Right ventricle myocardium superior (tissue), 1 donor: ENCODE measurements at regions not wholly inside any gene's neighbourhood (a gene's known extent, or its start where the extent isn't known, plus 50 kb on each side); places are given as distances from the start of the nearest gene placed in this dataset.
"Not testable (repeated sequence)": the region's sequence is repeated elsewhere in the genome, so short reads cannot be mapped to it uniquely, and the experiment has no call there.

Experiments
- ATAC-seq: fragments of 200-7000 bp; cut with Tn5 transposase; one replicate; pipeline ENCODE4 v1.9.1; 2020; ENCODE audit warnings: mild to moderate bottlenecking; ENCODE audit not compliant: poor library complexity
- DNase-seq: peaks from one replicate; pipeline ENCODE4 v3.0.0-alpha.2; 2020
- intact Hi-C: fragments of 100-400 bp; cut with DNase I; formaldehyde crosslinking; loops from one replicate; pipeline ENCODE4 v1.11.2; 2022
- donor health status: DM: no; HTN: yes; CAD: no; lungs with severe emphysema.

- DNase-seq, intact Hi-C loops, ATAC-seq: not testable (repeated sequence)
Observed at GRCh38 chr4:9110700-9111099, 59.5 kb upstream of the FAM90A26 start.

DNA sequence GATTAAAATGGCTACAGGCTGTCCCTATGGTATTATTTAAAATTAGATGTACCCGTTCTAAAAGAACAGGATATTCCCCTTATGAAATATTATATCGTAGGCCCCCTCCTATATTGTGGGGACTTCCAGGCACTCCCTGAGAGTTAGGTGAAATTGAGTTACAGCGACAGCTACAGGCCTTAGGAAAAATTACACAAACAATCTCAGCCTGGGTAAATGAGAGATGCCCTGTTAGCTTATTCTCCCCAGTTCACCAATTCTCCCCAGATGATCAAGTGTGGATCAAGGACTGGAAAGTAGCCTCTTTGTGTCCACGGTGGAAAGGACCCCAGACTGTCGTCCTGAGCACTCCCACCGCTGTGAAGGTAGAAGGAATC, 67.1 kb upstream of the FAM90A26 start:
- intact Hi-C loops, DNase-seq, ATAC-seq: not testable (repeated sequence)

DNA sequence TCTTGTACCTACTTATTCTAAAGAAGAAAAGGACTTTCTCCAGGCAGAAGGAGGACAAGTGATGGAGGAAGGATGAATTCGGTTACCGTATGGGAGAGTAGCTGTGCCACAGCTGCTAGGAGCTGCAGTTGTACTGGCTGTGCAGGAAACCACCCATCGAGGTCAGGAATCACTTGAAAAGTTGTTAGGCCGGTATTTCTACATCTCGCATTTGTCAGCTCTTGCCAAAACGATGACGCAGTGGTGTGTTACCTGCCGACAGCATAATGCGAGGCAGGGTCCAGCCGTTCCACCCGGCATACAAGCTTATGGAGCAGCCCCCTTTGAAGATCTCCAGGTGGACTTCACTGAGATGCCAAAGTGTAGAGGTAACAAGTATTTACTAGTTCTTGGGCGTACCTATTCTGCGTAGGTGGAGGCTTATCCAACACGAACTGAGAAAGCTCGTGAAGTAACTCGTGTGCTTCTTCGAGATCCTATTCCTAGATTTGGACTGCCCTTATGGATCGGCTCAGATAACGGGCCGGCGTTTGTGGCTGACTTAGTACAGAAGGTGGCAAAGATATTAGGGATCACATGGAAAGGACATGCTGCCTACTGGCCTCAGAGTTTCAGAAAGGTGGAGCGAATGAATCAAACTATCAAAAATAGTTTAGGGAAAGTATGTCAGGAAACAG, 67.6 kb upstream of the FAM90A26 start:
- not testable (repeated sequence) for DNase-seq

DNA sequence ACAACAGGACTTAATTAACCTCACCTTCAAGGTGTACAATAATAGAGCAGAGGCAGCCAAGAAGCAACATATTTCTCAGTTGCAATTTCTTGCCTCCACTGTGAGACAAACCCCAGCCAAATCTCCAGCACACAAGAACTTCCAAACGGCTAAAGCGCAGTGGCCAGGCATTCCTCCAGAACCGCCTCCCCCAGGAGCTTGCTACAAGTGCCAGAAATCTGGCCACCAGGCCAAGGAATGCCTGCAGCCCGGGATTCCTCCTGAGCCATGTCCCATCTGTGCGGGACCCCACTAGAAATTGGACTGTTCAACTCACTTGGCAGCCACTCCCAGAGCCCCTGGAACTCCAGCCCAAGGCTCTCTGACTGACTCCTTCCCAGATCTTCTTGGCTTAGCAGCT, 73.9 kb upstream of the FAM90A26 start:
- intact Hi-C loops, DNase-seq, ATAC-seq: not testable (repeated sequence)

More for the DNA sequence above, 67.6 kb upstream of the FAM90A26 start:
- ATAC-seq, intact Hi-C loops: not testable (repeated sequence)

DNA sequence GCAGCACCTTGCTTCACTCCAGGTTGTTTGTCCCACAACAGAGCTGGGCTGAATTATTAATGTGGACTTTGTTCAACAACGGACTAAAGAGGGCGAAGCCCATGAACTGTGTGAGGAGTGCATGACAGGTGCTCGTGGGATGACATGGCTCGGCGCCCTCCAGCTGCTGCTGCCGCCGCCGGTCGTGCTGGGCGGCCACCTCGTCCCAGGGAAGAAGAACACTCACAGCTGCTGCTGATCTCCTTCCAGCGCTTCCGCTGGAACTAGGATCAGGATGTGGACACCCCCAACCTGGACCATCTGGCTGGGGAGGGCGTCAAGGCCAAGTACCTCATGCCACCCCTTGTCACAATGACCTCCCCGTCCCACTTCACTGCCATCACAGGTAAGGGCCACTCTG, 91.4 kb upstream of the FAM90A26 start:
- DNase-seq, ATAC-seq, intact Hi-C loops: not testable (repeated sequence)

DNA sequence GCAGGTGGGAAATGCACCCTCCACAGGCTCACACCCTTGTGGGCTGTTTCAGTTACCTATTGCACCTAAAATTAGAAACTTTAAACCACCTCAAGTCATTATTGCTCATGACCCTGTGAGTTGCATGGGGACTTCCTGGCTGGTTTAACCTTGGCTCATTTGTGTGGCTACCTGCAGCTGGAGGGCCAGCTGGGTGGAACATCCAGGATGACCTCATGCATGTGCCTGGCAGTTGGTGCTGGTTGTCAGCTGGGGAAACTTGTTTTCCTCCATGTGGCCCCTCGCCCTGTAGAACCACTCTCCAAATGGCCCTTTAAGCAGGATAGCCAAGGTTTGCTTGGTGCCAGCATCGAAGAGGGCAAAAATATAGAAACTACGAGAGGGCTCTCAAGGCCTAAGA, 93.2 kb upstream of the FAM90A26 start:
- intact Hi-C loops, DNase-seq, ATAC-seq: not testable (repeated sequence)

GRCh38 chr4:9076486-9076885, 93.7 kb upstream of the FAM90A26 start:
- intact Hi-C loops, ATAC-seq, DNase-seq: not testable (repeated sequence)

DNA sequence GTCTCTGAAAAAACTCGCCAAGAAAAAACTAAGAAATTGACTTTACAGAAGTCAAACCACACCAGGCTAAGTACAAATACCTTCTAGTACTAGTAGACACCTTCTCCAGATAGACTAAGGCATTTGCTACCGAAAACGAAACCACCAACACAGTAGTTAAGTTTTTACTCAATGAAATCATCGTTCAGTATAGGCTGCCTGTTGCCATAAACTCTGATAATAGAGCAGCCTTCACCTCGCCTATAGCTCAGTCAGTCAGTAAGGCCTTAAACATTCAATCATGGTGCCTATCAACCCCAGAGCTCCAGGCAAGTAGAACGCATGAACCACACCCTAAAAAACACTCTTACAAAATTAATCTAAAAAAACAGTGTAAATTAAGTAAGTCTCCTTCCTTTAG, 96.8 kb upstream of the FAM90A26 start:
- DNase-seq, ATAC-seq, intact Hi-C loops: not testable (repeated sequence)

GRCh38 chr4:9072521-9073220, 97.5 kb upstream of the FAM90A26 start:
- DNase-seq, ATAC-seq, intact Hi-C loops: not testable (repeated sequence)

GRCh38 chr4:9067923-9068322, 102.3 kb upstream of the FAM90A26 start:
- intact Hi-C loops, ATAC-seq: not testable (repeated sequence)

DNA sequence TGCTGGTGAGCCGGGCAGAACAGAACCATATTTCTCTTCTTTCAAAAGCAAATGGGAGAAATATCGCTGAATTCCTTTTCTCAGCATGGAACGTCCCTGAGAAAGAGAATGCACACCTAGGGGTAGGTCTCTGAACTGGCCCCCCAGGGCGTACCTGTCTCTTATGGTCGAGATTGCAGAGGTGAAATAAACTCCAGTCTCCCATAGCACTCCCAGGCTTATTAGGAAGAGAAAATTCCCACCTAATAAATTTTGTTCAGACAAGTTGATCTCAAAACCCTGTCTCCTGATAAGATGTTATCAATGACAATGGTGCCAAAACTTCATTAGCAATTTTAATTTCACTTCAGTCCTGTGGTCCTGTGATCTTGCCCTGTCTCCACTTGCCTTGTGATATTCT, 106.6 kb upstream of the FAM90A26 start:
- intact Hi-C loops, DNase-seq, ATAC-seq: not testable (repeated sequence)

More at GRCh38 chr4:9067923-9068322, 102.3 kb upstream of the FAM90A26 start:
- DNase-seq: not testable (repeated sequence)

GRCh38 chr4:9024866-9025265, 145.3 kb upstream of the FAM90A26 start:
- ATAC-seq, intact Hi-C loops, DNase-seq: not testable (repeated sequence)

DNA sequence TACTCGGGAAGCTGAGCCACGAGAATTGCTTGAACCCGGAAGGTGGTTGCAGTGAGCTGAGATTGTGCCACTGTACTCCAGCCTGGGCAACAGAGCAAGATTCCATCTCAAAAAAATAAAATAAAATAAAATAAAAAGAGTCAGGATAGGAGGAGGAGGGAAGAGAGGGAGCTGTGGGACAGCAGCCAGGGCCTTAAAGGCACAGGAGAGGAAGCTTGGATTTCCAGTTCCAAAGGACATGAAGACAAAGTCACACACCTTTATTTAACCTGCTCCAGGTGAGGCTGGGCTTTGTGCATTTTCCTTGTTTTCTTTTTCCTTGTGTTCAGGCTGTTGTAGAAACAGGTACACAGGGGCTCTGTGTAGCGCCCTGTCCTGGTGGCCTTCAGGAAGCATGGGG, 138.2 kb upstream of the HMX1 start:
- ATAC-seq, DNase-seq, intact Hi-C loops: not testable (repeated sequence)

- ATAC-seq, intact Hi-C loops, DNase-seq: not testable (repeated sequence)
Observed at GRCh38 chr4:9008407-9008806, 136.8 kb upstream of the HMX1 start.

GRCh38 chr4:9001153-9001552, 129.5 kb upstream of the HMX1 start:
- not testable (repeated sequence) for DNase-seq, ATAC-seq
- intact Hi-C loops: loop anchor here (5.0 kb wide), 1 partner anchor 121 kb away; no protein-coding TSS in a partner anchor

GRCh38 chr4:9000505-9001001, 128.9 kb upstream of the HMX1 start:
- not testable (repeated sequence) for ATAC-seq
- intact Hi-C loops: loop anchor here (5.0 kb wide), 1 partner anchor 122 kb away; no protein-coding TSS in a partner anchor
- DNase-seq: peak; percentile 67

- ATAC-seq, DNase-seq, intact Hi-C loops: not testable (repeated sequence)
Observed at GRCh38 chr4:8992981-8993380, 121.3 kb upstream of the HMX1 start.

GRCh38 chr4:8991449-8991848, 119.8 kb upstream of the HMX1 start:
- intact Hi-C loops, ATAC-seq, DNase-seq: not testable (repeated sequence)

DNA sequence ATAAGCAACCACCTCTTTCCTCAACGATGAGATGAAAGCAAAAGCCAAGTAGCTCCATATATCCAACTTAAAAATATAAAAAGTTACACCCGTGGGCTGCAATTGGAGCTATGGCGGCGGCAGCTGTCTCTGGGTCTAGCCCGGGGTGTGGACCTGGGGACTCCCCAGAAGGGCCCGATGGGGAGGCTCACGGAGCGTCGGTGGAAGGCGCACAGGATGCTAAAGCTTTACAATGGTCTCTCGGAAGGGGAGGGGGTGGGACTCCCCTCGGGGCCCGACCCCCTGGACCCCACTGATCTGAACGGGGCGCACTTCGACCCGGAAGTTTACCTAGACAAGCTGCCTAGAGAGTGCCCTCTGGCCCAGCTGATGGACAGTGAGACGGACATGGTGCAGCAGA, 118.7 kb upstream of the HMX1 start:
- intact Hi-C loops, DNase-seq, ATAC-seq: not testable (repeated sequence)
